GM10266 (cell line): ENCODE measurements at regions not wholly inside any gene's neighbourhood (a gene's known extent, or its start where the extent isn't known, plus 50 kb on each side); places are given as distances from the start of the nearest gene placed in this dataset.

ENCODE experiments used
- DNase-seq: peaks from one replicate; pipeline ENCODE4 v3.0.0; 2012; ENCODE audit errors: extremely low spot score
- TF ChIP-seq, protein P1 (sequence below): IDR thresholded peaks from 2 replicates; pipeline ENCODE4 v1.5.1; 2012; ENCODE audit warnings: mild to moderate bottlenecking, low read depth; ENCODE audit not compliant: control insufficient read depth, insufficient read depth; ENCODE audit errors: missing control alignments

DNA sequence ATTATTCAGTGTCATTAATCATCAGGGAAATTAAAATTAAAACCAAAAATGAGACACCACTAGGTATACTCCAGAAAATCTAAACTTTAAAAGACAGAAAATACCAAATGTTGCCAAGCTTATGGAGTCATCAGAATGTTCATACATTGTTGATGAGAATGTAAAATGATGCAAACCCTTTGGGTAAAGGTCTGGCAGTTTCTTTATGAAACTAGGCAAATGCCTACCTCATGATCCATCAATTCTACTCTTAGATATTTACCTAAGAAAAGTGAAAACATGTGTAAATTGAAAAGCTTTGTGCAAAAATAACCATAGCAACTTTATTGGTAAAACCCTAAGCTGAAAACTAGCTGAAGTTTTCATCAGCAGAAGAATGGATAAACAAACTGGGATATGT lies 329.5 kb upstream of the MEOX2 start:
- no peak for DNase-seq
- TF ChIP-seq, protein P1, sequence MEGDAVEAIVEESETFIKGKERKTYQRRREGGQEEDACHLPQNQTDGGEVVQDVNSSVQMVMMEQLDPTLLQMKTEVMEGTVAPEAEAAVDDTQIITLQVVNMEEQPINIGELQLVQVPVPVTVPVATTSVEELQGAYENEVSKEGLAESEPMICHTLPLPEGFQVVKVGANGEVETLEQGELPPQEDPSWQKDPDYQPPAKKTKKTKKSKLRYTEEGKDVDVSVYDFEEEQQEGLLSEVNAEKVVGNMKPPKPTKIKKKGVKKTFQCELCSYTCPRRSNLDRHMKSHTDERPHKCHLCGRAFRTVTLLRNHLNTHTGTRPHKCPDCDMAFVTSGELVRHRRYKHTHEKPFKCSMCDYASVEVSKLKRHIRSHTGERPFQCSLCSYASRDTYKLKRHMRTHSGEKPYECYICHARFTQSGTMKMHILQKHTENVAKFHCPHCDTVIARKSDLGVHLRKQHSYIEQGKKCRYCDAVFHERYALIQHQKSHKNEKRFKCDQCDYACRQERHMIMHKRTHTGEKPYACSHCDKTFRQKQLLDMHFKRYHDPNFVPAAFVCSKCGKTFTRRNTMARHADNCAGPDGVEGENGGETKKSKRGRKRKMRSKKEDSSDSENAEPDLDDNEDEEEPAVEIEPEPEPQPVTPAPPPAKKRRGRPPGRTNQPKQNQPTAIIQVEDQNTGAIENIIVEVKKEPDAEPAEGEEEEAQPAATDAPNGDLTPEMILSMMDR = no peak

DNA sequence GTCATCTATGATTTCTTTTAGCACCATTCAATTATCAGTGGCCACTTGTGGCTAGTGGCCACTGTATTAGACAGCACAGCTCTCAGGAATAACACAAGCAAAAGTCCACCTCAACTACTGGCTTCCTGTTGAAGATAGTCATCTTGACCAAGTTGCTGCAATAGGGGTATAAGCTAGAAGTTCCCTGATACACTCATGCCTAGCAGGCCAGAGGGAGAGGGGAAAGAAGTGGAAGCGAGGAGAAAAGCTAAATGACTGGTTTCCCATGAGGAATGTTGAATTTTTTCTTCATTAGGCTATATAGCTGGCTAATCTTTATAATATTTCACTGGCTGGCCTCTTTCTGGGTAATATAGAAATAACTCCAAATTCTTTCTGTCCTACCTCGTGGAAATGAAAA lies 327.5 kb upstream of the MEOX2 start:
- no peak for DNase-seq
- TF ChIP-seq, protein P1 = no peak

DNA sequence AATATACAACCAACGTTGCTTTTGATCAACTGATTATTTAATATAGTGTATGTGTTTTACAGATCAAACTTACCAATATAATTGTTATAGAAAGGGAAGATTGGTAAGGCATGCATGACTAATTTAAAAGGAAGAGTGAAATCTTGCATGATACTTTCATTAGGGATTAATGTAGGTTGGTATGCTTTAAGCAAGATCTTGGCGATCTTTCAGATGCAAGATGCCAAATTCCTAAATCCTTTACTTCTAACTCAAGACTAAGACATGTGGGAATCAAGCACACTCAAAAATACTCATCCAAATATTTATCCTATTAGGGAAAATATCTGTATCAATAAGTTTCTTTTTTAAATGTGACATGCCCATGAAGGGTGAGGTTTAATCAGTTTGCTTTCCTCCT lies 321.4 kb upstream of the MEOX2 start:
- no peak for DNase-seq
- TF ChIP-seq, protein P1 = no peak

DNA sequence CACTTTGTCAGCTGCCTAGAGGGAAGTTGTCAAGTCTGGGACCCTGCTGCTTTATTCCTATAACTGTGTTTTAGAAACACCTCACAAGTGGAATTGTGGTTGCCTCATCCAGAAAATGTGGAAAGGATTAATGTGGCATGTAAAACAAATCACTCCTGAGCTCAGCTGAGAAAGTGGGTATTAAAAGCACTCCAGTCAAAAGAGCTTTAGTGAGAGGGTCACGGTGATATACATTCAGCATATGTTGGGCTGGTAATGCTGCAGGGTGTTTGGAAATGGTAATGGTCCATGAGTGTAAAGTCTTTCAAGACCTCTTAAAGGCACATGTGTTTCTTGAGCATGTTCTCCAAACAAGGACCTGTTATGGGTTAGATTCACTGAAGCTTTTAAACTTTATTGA lies 318.2 kb upstream of the MEOX2 start:
- TF ChIP-seq, protein P1 = no peak
- no peak for DNase-seq

DNA sequence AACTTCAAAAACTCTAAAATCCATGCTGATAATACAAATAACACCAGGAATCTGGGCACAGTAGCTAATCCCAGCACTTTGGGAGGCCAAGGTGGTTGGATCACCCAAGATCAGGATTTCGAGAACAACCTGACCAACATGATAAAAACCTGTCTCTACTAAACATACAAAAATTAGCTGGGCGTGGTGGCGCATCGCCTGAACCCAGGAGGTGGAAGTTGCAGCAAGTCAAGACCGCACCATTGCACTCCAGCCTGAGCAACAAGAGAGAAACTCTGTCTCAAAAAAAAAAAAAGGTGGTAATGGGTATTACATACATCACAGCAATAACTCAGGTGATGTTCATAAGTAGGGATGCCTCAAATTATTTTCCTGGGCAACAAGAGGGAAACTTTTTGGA lies 315.0 kb upstream of the MEOX2 start:
- TF ChIP-seq, protein P1 = no peak
- DNase-seq = no peak

DNA sequence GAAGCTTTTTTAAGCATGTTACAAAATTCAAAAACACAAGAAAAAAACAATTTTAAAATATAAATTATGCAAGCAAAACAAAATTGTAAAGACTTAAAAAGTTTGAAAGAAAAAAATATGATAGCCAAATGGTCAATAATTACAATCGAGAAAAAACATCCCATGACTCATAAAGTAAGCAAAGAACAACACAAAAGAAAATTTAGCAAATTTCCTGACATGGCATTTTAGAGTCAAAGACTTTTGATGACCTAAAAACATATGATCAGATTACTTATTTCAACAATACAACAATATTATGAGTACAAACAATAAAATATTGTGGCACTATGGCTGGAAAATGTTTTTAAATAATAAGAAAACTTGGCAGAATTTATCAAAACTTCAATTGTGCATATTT lies 312.1 kb upstream of the MEOX2 start:
- no peak for DNase-seq
- TF ChIP-seq, protein P1 = no peak

DNA sequence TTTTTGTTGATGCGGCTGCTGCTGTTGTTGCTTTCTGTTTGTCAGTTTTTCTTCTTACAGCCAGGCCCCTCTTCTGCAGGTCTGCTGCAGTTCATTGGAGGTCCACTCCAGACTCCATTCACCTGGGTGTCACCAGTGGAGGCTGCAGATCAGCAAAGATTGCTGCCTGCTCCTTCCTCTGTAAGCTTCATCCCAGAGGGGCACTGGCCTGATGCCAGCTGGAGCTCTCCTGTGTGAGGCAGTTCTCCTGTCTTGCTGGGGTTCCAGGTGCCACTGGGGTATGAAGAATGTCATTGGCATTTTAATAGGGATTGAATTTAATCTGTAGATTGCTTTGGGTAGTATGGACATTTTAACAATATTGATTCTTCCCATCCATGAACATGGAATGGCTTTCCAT lies 308.5 kb upstream of the MEOX2 start:
- no peak for DNase-seq
- TF ChIP-seq, protein P1 = no peak
